Activated CD4-positive, alpha-beta T cell treated with anti-CD3 and anti-CD28 coated beads, Interleukin-2, amount 10 ng/mL, durations not matched to agents 24 days and 14 days (primary cell): ENCODE measurements at regions not wholly inside any gene's neighbourhood (a gene's known extent, or its start where the extent isn't known, plus 50 kb on each side); places are given as distances from the start of the nearest gene placed in this dataset.
"Not testable (repeated sequence)": the region's sequence is repeated elsewhere in the genome, so short reads cannot be mapped to it uniquely, and the experiment has no call there.

Experiments
- DNase-seq: peaks from one replicate; pipeline ENCODE4 v3.0.0; 2022
- H3K27ac Mint-ChIP-seq: one replicate; pipeline ENCODE4 v1.8.0; 2022; ENCODE audit warnings: mild to moderate bottlenecking, mixed read lengths
- H3K27me3 Mint-ChIP-seq: one replicate; pipeline ENCODE4 v1.8.0; 2022; ENCODE audit warnings: mixed read lengths
- H3K36me3 Mint-ChIP-seq: one replicate; pipeline ENCODE4 v1.8.0; 2022; ENCODE audit warnings: low read depth, mild to moderate bottlenecking, mixed read lengths
- H3K4me1 Mint-ChIP-seq: one replicate; pipeline ENCODE4 v1.8.0; 2021; ENCODE audit warnings: mixed read lengths
- H3K4me3 Mint-ChIP-seq: one replicate; pipeline ENCODE4 v1.8.0; 2022; ENCODE audit warnings: mild to moderate bottlenecking, moderate library complexity, mixed read lengths
- H3K9me3 Mint-ChIP-seq: one replicate; pipeline ENCODE4 v1.8.0; 2021; ENCODE audit warnings: mixed read lengths
- intact Hi-C: fragments of 100-400 bp; cut with micrococcal nuclease; formaldehyde crosslinking; loops from one replicate; pipeline ENCODE4 v1.15.1; 2023

DNA sequence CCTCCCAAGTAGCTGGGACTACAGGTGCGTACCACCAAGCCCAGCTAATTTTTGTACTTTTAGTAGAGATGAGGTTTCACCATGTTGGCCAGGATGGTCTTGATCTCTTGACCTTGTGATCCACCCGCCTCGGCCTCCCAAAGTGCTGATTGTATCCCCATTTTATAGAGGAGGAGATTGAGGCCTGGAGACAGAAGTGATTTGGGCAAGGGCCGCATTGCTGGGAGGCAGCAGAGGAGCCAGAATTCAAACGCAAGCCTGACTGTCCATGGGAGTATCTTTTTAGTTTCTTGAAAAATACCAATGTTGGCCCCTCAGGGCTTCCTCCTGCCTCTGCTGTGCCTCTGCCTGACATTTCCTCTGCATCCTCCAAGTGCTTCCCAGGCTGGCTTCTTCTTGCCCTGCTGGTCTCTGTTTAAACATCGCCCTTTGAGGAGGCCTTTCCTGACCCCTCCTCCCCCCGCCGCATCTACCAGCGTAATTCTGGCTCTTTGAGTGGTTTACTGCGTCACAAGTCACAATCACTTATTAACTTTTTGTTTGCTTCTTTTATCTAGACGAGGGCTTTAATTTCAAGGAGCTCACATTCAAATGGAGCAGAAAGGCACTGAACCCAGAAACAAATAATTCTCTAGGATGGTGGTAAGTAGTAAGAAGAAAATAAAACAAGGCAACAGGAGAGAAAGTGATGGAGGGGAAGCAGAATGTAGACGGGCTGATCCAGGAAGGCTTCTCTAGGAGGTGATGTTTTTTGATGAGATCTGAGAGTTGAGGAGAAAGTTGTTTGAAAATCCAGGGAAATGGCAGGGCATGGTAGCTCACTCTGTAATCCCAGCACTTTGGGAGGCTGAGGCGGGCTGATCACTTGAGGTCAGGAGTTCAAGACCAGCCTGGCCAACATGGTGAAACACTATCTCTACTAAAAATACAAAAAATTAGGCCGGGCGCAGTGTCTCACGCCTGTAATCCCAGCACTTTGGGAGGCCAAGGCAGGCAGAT lies 91.0 kb upstream of the MED13L start:
- DNase-seq = no peak
- H3K9me3 Mint-ChIP-seq = no peaks in the 10 kb centered on the region
- H3K27me3 Mint-ChIP-seq = no peaks in the 10 kb centered on the region
- no peaks in the 10 kb centered on the region for H3K36me3 Mint-ChIP-seq
- peaks cover 4% of the 10 kb centered on the region for H3K4me1 Mint-ChIP-seq
- H3K4me3 Mint-ChIP-seq = no peak overlapping the region
- no peak overlapping the region for H3K27ac Mint-ChIP-seq
- intact Hi-C loops = no loop called here

DNA sequence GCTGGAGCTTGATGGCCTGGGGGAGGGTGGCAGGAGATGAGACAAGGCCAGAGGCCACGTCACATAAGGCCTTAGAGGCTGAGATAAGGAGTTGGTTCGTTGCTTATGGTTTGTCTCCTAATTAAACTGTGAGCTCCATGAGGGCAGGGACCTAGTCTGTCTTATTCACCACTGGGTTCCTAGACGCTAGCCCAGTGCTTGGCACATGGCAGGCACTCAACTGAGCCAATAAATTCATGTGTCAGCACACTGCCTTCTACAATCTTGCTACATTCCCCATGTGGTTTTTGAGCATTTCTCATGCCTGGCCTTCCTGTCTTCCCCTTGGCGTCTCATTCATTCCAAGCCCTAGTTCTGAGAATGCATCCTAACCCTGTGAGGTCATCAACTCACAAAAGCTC lies 92.5 kb upstream of the MED13L start:
- no peaks in the 10 kb centered on the region for H3K27me3 Mint-ChIP-seq
- no peak overlapping the region for H3K4me3 Mint-ChIP-seq
- intact Hi-C loops = no loop called here
- no peak overlapping the region for H3K27ac Mint-ChIP-seq
- H3K36me3 Mint-ChIP-seq = no peaks in the 10 kb centered on the region
- no peak for DNase-seq
- peaks cover 3% of the 10 kb centered on the region for H3K4me1 Mint-ChIP-seq
- H3K9me3 Mint-ChIP-seq = peaks cover 2% of the 10 kb centered on the region

DNA sequence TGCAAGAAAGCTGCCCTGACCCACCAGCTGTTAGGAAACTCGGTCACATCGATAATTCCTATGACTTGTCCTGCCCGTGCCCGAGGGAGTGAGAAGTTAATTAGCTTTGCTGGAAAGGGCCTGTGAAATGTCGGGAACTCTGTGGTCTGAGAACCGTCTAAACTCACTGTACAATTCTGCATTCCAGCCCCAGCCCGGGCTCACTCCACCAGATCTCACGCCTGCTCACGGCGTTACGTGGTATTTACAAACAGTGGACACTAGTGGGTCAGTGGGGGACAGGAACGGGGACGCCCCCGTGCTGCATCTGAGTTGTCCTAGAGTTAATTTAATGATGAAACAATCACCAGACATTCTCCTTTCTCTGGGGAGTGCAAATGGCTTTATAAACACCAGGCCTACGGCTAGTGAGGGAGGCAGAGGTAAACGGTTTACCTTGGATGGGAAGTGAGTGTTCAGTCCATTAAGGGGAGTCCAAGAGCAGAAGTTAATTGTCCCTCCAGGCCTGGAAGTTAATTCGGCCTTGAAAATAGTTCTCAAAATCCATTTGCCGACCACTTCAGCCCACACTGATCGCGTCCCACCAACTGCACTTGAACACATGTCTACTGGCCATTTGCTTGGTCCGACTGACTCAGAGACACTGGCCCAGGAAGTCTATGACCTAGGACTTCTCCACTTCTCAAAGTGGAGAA lies 93.5 kb upstream of the MED13L start:
- no peaks in the 10 kb centered on the region for H3K36me3 Mint-ChIP-seq

DNA sequence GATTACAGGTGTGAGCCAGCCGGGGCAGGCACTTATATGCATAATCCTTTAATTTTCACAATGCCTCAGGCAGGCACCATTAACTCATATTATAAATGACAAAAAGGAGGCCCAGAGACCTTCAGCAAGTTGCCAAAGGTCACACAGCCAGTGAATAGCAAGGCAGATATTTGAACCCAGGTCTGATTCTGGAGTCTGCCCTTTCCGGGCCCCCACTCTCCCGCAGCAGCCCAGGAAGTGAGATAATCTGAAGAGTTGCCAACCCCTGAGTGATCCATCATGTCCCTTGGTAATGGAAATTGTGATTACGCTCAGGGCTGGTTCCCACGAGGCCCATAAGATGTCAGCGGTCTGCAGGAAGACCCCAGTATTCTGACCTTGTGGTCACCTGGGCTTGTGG lies 95.3 kb upstream of the MED13L start:
- peaks cover 10% of the 10 kb centered on the region for H3K9me3 Mint-ChIP-seq
- intact Hi-C loops = no loop called here
- H3K27ac Mint-ChIP-seq = no peak overlapping the region
- no peak overlapping the region for H3K4me3 Mint-ChIP-seq
- no peaks in the 10 kb centered on the region for H3K27me3 Mint-ChIP-seq
- DNase-seq = no peak
- no peaks in the 10 kb centered on the region for H3K36me3 Mint-ChIP-seq
- H3K4me1 Mint-ChIP-seq = peaks cover 1% of the 10 kb centered on the region

More for the DNA sequence above, 93.5 kb upstream of the MED13L start:
- Mint-ChIP-seq H3K4me1 (no peaks in the 10 kb centered on the region), H3K4me3 (no peak overlapping the region), H3K27me3 (no peaks in the 10 kb centered on the region), H3K9me3 (peaks cover 10% of the 10 kb centered on the region), H3K27ac (no peak overlapping the region)
- intact Hi-C loops = no loop called here
- DNase-seq = no peak

DNA sequence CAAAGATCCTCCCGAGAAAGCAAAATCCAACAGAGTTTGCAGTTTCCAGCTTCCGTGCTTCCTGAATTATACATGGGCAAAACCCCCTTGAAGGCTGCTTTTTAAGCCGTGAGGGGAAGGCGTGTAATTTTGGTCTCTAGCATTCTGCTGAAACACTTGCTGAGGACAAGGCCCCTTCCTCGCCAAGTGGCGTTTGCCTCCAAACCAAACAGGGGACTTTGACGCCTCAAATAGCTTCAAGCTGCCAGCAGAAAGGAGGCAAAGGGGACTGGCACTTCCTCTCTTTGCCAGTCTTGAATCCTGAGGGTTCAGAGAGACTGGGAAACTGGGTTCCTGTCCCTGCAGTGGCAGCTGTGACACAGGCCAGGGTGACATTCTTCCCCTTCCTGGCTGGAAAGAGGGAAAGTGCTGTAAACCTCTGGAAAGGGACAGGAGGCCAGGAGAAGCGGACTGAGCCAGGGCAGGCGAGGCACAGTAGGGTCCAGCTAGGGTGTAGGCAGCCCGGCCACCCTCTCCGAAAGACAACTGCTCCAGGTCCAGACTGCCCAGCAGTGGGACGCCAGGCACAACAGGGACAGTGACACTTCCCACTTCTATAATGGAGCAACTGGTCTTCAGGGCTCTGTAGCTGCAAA lies 96.2 kb upstream of the MED13L start:
- H3K9me3 Mint-ChIP-seq = peaks cover 10% of the 10 kb centered on the region
- H3K36me3 Mint-ChIP-seq = no peaks in the 10 kb centered on the region
- no peaks in the 10 kb centered on the region for H3K27me3 Mint-ChIP-seq
- no peak overlapping the region for H3K27ac Mint-ChIP-seq
- intact Hi-C loops = no loop called here
- DNase-seq = no peak
- H3K4me1 Mint-ChIP-seq = peaks cover 1% of the 10 kb centered on the region
- no peak overlapping the region for H3K4me3 Mint-ChIP-seq

DNA sequence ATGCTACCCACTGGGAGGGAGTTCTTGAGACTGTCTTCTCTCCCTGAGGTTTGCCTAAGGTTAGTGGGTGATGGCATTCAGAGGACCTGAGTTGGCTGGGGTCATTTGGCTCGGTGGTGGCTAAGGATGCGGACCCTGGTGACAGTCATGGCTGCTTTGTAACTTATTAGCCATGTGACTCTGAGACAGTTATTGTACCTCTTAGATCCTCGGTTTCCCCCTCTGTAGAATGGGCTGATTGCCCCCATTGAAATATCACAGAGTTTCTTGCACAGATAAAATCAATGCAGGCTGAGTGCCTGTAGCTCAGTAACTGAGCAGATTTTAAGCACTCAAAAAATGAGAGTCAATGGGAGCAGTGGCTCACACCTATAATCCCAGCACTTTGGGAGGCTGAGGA lies 96.7 kb upstream of the MED13L start:
- intact Hi-C loops = no loop called here
- Mint-ChIP-seq H3K4me3 (no peak overlapping the region), H3K36me3 (no peaks in the 10 kb centered on the region), H3K27ac (no peak overlapping the region), H3K9me3 (peaks cover 10% of the 10 kb centered on the region), H3K4me1 (peaks cover 1% of the 10 kb centered on the region), H3K27me3 (no peaks in the 10 kb centered on the region)
- DNase-seq = no peak

DNA sequence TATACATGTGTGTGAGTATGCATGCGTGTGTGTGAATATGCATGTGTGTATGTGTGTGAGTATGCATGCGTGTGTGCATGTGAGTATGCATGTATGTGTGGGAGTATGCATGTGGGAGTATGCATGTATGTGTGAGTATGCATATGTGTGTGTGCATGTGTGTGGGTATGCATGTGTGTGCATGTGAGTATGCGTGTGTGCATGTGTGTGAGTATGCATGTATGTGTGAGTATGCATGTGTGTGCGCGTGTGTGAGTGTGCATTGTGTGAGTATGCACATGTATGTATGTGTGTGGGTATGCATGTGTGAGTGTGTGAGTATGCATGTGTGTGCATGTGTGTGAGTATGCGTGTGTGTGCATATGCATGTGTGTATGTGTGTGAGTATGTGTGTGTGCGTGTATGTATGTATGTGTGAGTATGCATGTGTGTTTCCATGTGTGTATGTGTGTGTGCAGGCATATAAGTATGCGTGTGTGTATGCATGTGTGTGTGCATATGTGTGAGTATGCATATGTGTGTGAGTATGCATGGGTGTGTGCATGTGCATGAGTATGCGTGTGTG lies 97.9 kb upstream of the MED13L start:
- H3K27ac Mint-ChIP-seq = no peak overlapping the region
- peaks cover 10% of the 10 kb centered on the region for H3K9me3 Mint-ChIP-seq
- DNase-seq = no peak
- H3K4me3 Mint-ChIP-seq = no peak overlapping the region
- H3K36me3 Mint-ChIP-seq = no peaks in the 10 kb centered on the region
- H3K27me3 Mint-ChIP-seq = no peaks in the 10 kb centered on the region
- intact Hi-C loops = no loop called here
- H3K4me1 Mint-ChIP-seq = peaks cover 1% of the 10 kb centered on the region

DNA sequence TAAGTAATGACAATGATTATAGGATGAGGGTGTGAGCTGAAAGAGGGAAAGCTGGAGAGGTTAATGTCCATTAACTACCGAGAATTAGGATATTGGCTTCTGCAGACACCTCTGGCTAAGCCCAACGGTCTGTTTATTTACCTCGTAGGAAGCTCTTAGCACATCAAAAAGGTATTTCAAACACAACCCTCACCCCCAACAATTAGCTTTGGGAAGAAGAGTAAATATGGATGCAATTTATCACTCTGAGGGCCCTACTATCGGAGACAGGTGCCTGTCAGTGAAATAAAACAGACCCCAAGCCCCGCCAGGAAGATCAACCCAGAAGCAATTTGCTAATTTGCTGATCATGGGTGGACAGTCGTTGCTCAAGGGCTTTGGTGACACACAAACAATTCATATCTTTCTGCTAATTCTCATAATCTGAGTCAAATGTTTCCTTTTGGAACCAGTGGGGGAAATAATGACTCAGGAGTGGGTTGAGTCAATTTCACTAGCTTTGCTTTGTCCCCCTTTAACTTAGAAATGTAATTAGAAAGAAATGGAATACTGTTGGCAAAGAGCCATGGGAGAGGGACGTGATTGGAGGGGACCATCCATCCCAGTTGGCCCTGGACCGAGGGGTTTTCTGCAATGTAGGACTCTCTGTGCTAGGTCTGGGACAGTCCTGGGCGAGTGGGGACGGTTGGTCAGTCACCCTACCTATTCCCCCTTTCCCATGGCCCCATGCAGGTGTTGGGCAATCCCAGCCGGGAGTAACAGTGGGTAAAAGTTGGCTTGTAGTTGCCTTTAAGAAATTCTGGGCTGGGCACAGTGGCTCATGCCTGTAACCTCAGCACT lies 99.1 kb upstream of the MED13L start:
- Mint-ChIP-seq H3K4me3 (no peak overlapping the region), H3K4me1 (peaks cover 1% of the 10 kb centered on the region), H3K36me3 (no peaks in the 10 kb centered on the region), H3K27me3 (no peaks in the 10 kb centered on the region), H3K27ac (no peak overlapping the region), H3K9me3 (peaks cover 10% of the 10 kb centered on the region)
- intact Hi-C loops = no loop called here
- DNase-seq = no peak

DNA sequence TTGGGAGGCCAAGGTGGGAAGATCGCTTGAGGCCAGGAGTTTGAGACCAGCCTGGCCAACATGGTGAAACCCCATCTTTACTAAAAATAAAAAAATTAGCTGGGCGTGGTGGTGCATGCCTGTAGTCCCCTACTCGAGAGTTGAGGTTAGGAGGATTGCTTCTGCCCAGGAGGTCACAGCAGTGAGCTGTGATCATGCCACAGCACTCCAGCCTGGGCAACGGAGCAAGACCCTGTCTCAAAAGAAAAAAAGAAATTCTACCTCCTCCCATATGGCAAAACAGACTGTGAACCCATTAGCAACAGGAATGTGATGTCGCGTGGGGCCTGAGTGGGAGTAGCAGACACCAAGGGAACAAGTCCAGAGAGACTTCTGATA lies 99.7 kb upstream of the MED13L start:
- H3K9me3 Mint-ChIP-seq, H3K27ac Mint-ChIP-seq, DNase-seq, H3K4me1 Mint-ChIP-seq, H3K36me3 Mint-ChIP-seq, H3K27me3 Mint-ChIP-seq, H3K4me3 Mint-ChIP-seq, intact Hi-C loops: not testable (repeated sequence)

DNA sequence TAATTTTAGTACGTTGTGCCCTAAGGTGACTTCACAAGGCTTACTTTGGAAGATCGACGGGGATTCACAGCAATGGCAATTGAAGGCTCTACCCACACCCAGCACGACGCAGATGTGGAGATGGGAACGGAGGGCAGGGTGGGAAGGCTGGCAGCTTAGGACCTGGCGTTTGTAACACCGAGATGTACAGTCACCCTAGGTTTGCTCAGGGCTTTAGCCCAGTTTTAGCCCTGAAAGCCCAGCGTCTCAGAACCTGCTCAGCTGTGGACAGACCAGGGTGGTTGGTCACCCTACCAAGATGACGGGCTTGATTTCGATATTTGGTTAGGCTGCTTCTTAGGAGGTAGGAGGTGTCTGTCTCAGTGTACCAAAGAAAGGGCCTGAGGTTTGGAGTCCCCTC lies 100.5 kb upstream of the MED13L start:
- H3K36me3 Mint-ChIP-seq = no peaks in the 10 kb centered on the region
- peaks cover 1% of the 10 kb centered on the region for H3K4me1 Mint-ChIP-seq
- peaks cover 4% of the 10 kb centered on the region for H3K27me3 Mint-ChIP-seq
- H3K27ac Mint-ChIP-seq = no peak overlapping the region
- intact Hi-C loops = no loop called here
- DNase-seq = no peak
- H3K9me3 Mint-ChIP-seq = peaks cover 10% of the 10 kb centered on the region
- H3K4me3 Mint-ChIP-seq = no peak overlapping the region

DNA sequence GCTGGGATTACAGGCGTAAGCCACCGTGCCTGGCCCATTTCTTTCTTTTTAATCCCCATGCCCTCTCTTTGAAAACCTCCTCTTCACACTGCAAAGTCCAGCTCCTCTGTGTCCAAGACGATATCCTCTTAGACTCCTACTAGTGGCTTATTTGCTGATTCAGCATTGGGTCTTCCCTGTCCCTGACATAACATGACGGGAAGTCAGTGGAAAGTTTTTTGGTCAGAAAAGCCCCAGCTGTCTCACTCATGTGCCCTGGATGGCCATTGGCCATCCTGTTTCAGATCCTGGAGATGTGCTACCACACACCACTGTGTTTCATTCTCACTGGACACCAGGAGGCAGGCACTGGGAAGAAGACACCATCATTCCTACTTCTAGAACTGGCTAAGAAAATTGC lies 102.6 kb upstream of the MED13L start:
- peaks cover 4% of the 10 kb centered on the region for H3K4me1 Mint-ChIP-seq
- H3K27me3 Mint-ChIP-seq = peaks cover 4% of the 10 kb centered on the region
- intact Hi-C loops = no loop called here
- no peak overlapping the region for H3K27ac Mint-ChIP-seq
- H3K4me3 Mint-ChIP-seq = no peak overlapping the region
- DNase-seq = no peak
- no peaks in the 10 kb centered on the region for H3K36me3 Mint-ChIP-seq
- peaks cover 7% of the 10 kb centered on the region for H3K9me3 Mint-ChIP-seq

DNA sequence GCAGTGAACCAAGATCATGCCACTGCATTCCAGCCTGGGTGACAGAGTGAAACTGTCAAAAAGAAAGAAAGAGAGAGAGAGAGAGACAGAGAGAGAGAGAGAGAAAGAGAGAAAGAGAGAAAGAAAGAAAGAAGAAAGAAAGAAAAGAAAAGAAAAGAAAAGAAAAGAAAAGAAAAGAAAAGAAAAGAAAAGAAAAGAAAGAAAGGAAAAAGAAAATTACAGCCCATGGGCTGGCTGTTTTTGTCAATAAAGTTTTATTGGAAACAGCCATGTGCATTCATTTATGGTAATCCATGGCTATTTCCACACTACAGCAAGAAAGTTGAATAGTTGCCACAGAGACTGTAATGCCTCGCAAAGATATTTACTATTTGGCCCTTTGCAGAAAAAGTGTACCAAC lies 103.2 kb upstream of the MED13L start:
- H3K27me3 Mint-ChIP-seq, intact Hi-C loops, H3K4me1 Mint-ChIP-seq, H3K27ac Mint-ChIP-seq, H3K9me3 Mint-ChIP-seq, DNase-seq, H3K4me3 Mint-ChIP-seq, H3K36me3 Mint-ChIP-seq: not testable (repeated sequence)

DNA sequence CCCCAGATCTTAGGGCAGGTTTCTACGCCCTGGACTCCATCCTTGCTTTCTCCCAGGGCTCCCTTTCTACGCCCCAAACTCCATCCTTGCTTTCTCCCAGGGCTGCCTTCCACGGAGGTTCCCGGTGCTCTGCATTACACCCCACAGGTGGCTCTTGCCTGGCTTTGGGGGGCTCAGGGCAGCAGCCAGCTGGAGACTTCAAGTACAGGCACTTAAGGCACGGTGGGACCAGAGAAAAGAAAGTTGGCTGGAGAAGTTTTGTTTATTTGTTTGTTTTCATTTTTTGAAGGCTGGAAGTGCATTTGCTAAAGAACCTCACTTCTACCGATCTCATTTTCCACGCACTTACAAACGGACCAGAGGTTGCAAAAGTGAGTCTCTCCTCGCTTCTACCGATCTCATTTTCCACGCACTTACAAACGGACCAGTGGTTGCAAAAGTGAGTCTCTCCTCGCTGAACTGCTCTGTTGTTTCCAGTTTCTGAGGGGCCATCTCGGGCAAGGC lies 103.8 kb upstream of the MED13L start:
- no peak for DNase-seq
- H3K36me3 Mint-ChIP-seq = no peaks in the 10 kb centered on the region
- intact Hi-C loops = no loop called here
- H3K4me1 Mint-ChIP-seq = peaks cover 4% of the 10 kb centered on the region
- H3K27ac Mint-ChIP-seq = no peak overlapping the region
- H3K4me3 Mint-ChIP-seq = no peak overlapping the region
- H3K27me3 Mint-ChIP-seq = peaks cover 4% of the 10 kb centered on the region
- H3K9me3 Mint-ChIP-seq = no peaks in the 10 kb centered on the region
